ENCODE measurements at regions not wholly inside any gene's neighbourhood (a gene's known extent, or its start where the extent isn't known, plus 50 kb on each side); places are given as distances from the start of the nearest gene placed in this dataset.

DNA sequence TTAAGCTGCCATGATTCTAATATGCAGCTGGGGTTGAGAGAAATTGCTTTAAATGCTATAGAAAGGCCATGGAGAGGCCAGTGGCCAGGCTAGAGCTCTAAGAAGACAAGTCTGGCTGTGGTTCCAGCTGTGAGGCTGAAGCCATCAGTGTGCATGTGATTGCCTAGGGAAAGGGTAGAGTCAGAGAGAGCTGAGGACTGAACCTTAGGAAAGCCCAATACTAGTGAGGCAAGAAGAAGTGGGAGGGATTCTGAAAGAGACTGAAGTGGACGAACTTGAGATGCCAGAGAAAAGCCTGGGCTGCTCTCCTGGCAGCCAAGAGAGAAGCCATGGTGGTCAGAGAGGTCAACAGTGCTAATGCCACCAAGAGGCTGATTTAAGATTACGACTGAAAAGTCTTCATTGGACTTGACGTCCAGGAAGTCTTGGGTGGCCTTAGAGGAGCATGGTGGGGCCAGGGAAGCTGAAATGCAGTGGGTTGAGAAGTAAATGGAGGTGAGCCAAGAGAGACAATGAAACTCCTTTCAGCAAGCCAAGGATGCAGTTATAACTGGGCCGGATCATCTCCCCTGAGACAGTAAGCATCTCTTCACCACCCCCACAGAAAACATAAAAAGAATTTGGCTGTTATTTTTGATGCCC, 133.2 kb downstream of the TMEM174 start:
- no peak for DNase-seq

DNA sequence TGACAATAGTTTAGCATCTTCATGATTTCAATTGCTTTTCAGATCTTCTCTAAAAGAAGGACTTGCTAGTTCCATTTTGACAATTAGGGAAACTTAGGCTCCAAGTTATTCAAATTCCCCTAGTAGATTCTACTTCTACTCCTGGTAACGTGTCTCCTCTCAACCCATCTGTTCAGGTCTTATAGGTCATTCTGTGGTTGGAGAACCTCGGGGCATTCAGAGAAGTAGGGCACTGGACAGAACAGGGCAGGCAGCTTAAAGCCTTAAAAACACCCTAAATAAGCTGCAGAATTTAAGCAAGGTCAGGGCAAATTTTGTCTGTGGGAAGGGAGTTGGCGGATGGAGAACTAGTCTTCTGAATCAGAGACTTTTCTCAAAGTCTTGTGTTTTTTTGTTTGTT, 132.4 kb downstream of the TMEM174 start:
- DNase-seq = no peak

DNA sequence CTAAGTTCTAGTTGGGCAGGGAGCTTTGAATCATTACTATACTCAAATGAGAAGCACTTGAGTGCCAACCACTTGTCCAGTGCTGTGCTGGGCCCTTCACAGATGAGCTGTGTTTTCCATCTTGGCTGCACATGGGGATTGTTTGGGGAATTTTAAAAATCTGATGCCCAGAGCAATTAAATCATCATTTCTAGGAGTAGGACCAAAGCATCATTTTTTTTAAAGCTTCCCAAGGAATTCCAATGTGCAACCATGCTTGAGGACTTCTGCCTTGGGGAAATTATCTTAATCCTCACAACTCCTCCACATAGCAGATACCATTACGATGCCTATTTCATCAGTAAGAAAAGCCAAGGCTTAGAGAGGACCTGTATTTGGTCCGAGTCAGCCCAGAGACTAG, 131.4 kb downstream of the TMEM174 start:
- peak; percentile 58 for DNase-seq

DNA sequence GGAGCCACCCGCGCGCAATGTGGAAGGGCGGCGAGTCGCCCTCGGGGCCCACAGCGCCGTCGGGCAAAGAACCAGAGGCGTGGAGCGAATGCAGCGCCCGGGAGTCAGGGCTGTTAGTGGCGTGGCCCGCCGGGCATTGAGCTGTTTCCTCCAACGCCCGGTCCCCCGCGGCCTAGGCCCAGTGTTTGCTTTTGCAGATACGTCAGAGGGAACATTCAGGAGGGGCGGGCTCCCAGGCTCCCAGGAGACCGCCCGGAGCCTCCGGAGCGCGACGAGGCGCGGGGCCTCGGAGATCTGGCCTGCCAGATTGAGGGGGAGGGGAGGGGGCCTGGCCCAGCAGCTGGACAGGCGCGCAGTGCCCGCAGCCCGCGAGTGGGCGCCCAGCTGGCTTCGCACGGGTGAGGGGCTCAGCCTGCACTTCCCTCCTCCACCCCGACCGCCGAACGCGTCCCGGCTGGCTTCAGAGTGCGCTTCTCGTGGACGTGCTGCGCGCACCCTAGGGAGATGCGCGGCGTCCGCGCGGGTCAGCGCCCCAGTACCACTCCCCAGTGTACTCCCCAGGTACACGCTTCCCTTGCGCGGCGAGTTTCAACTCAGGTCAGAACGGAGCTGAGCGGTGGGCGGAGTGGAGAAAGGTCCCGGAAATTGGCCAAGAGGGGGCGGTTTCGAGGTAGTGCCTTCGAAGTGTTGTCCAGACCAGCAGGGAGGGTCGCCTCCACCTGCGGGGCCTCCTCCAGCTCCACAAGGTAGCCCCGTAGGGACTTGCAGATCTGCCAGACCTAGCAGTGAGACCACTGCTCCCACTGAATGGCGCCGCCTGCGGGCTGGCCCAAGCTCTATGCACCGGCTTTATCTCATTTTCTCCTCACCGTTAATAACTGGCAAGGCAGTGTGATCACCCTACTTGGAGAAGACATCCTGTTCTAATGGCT, 130.4 kb downstream of the TMEM174 start:
- DNase-seq = no peak

DNA sequence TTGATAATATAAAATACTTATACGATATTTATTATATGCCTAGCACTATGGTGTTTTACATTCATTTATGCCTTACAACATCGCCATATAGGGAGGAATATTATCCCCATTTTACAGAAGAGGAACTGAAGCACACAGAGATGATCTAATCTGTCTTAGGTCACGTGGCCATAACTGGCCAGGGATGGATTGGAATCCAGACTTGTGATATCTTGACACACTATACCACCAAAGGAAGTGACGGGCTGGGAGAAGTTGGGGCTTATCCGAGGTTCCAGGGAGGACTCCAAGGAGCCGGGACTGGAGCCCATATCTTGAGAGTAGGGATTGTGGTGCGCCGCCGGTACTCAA, 129.8 kb downstream of the TMEM174 start:
- no peak for DNase-seq

DNA sequence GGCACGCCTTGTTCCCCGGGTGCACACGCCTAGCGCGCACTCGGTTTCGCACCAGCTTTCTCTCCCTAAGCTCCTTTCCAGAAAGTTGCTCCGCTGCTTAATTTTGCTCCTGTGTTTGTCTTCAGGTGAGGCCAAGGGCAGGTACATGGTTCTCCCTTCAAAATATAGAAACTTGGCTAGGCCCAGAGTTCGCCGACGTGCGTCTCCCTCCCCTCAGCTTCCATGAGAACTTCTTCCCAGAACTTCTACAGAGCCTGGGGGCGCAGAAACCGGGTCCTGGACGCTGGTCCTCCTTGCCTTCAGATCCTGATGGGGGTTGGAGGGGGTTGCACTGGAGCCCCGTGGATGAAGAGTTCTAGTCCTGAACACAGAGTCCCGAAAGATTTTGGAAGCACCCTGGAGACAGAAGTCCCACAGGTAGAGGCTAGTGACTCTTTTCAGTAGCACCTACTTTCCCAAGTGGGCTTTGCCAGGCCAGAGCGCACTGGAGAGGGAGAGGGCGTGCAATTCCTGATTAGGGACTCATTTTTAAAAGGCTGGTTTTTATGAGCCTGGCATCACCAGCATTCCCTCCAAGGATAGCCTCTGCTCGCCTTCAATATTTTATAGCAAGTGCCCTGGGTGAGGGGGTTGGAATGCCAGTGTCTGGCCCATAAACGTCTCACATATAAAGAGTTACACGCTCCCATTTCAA, 128.4 kb downstream of the TMEM174 start:
- no peak for DNase-seq

DNA sequence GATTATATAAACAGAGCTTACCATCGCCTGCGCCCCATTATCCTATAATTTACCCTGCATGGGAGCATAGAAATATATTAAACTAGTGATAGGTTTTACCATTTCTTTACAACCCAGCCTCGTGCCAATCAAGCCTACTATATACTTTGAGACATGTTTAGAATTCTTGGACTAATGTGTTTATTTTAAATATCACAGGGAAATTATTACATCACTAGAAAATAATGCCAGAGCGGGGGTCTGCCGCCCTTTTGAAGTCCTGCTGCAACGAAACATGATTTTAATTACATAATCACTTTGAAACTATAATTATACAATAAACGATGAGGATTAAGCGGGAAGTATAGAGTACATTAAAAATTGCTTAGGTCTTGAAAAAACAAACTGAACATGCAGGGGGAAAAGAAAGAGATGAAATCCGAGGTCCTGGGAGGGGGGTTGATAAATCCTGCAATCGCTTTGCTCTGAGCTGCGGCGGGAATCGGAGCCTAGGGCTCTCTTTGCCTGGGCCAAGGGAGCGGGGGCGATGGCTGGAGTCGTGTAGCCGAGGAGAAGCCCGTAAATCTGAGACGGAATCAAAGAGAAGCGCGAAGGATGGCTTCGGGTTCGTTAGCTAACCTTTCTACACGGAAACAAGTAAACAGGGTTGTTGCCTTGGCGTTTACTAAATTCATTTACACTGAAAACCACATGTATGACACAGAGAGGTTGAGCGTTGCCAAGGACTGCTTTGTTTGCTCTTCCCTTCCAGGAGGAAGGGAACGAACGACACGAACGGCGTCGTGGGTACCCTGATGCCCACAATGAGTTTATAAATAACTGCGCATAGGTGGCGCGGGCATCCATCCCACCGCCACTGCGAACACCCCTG, 127.6 kb downstream of the TMEM174 start:
- no peak for DNase-seq

DNA sequence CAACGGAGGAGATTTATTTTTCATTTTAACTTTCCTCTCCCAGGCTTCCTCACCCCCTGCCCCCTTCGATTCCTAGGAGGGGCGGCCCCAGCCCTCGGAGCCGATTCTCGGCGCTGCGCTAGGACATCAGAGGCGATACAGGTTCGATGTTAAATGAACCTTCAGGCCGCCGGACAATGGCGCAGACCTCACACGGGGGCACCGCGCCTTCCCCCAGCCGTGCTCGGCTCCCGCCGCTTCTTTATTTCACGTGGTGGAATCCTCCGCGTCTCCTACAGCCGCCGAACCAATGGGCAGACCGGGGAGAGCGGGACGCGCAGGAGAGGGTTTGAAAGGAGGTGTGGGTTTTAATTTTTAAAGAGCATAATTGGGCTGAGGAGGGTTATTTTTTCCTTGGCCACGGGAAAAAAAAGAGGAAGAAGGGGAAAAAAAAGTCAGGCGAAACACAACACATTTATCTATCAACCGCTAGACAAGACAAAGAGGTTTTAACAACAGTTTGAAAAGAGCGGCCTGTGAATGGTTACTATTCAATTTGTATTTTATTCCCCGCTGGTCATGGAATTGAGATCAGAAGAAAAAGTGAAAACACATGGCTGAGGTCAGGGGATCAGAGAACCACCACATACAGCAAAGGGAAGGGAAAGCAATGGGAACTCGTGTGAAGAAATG, 126.8 kb downstream of the TMEM174 start:
- peak; percentile 78 for DNase-seq

DNA sequence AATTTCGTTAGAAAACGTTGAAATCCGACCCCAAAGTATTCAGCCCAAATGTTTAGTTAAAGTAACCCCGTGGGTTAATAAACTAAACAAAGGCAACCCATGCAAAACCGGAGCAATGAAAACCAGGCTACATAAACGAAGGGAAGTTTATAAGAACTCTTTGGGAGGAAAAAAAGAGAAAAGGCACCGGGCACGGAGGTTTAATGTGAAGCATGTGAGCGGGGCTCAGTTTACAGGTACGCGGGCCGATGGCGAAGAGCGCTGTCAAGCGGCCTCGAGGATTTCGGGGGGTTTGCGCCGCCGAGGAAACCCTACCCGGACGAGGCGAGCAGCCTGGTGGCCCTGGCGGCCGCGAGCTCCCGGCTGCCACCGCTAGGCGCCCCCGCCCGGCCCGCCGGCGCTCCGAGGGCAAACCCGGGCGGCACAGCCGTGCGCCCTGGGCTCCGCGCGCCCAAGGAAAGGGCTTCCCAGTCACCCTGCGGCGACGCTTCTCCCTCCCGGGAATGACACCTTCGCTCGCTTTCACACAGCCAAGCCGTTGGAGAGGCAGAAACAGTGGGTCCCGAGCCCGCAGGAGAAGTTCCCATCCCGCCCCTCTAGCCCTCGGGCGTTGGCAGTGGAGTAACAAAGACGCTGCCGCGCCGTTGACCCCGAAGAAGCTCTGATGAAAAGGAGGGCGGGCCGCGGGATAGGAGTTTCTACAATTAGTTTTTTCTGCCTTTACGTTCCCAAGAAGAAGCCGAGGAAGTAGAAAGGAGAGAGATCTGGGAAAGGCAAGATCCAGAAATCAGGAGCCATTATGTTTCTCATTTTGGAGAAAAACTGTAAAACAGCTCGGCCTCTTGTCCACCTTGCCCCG, 126.0 kb downstream of the TMEM174 start:
- DNase-seq = no peak

DNA sequence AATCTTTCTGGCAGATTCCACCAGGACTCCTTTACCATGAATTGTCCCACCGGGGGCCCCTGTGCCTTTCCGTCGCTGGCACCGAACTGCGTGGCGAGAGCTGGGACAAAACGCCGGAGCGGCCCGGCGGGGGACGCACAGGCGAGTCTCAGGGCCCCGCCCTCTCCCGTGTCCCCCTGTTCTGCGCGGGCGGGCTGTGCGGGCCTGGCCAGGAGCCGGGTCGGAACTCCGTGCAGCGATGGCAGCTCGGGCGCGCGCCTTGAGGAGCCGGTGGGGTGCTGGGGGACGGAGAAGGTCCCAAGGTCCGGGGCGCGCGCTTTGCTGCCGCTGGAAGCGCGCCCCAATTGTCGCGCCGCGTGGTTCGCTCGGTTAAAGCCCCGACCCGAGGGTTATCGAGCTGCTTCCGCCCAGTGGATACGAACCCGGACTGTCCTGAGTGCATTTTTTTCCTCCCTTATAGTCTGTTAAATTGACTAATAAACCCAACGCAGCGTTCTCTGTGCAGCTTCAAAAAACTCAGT, 125.3 kb downstream of the TMEM174 start:
- DNase-seq = no peak

DNA sequence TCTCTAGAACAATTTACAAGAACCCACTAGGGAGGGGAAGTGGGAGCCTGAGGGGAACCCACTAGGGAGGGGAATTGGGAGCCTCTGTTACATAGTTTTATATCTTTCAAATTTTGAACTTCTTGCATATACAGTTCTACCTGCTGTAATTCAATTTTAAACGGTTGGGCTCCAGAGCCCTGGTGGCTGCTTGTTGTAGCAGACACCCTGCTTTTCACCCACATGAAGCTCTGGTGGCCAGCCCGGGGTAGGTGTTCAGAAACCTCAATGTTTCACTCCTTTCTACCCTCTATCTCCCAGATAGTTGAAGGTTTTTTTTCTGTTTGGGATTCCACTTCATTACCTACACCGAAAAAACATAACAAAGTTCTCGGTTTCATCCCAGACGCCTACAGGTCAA, 124.4 kb downstream of the TMEM174 start:
- no peak for DNase-seq

DNA sequence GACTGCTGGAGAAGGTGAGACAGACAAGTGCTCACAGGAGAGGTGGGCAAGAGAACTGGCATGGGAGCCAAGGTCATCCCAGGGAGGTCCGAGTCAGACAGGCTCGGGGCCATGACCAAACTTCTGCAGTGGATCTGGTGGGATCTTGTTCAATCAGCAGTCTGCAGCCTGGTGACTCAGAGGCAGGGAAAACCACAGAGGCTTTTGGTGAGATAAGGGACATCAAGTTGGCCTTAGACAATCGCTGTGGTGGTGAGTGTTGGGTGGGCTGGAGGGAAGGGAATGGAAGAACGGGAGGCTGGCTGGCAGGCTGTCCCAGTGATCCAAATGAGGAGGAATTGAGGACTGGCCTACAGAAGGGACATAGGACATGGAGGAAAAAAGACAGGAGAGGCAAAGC, 123.8 kb downstream of the TMEM174 start:
- peak; percentile 83 for DNase-seq

DNA sequence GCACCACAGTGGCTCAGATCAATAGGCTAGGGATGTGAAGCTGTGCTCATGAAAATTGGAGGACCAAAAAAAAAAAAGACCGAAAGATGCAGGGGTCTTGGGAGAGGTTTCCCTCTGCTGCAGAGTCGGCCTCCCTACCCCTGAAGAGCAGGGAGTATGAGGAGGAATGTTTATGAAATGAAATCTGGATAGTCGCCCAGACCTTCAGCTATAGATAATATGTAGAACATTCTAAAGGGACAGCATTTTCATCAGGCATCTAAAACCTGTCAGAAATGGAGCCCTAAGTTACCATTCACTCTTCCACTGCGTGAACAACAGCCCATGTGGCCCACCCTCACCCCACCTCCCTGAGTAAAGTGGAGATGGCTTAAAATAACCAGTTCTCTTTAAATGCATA, 122.9 kb downstream of the TMEM174 start:
- peak; percentile 78 for DNase-seq

DNA sequence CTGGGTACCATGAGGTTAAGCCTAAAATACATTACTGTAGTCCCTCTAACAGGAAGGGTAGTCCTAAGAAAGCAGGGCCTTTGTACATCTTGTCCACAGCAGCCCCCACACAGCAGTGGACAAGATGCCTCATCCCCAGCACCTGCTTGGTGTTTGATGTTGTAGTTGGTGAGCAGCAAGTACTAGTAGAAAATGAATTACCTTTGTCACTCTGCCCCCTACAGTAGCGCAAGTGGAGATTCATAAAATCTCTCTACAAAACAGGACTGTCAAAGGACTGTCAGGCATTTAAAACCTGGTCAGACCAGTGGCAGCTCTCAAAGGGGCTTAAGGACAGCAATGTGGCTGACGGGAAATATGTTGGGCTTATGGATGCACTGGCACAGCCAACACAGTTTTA, 122.5 kb downstream of the TMEM174 start:
- no peak for DNase-seq

DNA sequence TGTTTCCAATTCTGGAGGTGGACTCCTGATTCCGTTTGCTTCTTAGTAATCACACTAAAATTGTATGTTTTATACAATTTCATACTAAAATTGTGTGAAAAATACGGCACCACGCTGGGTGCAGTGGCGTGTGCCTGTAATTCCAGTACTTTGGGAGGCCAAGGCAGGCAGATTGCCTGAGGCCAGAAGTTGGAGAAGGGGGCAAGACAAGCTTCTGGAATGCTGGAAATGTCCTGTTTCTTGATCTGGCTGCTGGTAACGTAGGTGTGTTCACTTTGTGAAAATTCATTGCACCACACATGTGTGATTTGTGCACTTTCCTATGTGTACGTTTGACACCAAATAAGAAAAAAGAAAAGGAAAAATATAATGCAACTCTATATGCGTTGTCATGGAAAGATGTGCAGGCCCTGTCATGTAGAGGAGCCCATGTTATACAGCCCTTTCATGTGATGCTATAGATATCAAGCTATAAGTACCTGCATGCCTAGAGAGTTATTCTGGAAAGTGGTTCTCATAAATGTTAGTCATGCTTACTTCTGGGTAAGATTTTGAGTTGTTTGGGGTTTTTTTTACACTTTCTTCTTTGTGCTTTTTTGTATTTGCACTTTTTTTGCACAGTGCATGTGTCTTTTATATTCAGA, 119.9 kb downstream of the TMEM174 start:
- no peak for DNase-seq

DNA sequence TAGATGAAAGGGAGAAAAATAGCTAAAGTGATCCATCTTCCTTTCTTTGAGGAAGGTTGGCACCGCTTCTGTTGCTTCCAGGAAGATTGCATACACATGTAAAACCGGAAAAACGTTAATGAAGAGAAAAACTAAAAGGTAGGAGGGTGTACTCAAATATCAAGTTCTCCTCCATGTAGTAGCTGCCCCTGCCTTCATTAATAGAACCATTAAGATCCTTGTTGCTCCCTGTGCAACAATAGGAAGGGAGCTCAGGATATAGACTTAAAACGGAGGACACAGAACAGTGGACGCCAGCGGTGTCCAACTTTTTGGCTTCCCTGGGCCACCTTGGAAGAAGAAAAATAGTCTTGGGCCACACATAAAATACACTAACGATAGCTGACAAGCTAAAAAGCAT, 118.9 kb downstream of the TMEM174 start:
- DNase-seq = no peak

DNA sequence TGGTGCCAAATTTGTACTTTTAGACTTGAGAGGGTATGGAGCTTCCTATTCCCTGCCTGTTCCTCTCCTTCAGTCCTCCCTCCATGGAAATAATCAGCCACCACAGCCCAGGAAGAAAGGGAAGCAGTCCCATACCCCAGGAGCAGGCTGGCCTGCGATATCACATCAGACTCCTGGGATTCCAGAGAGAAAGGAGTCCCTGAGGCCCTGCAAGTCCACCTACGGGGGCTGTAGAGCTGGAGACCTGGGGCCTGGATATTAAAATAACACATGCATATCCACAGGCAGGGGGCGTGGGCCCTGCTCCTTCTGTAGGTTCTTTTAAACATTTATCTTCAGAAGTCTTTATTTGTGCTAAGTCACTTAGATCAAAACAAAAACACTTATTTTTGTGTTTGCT, 117.2 kb downstream of the TMEM174 start:
- DNase-seq = no peak

DNA sequence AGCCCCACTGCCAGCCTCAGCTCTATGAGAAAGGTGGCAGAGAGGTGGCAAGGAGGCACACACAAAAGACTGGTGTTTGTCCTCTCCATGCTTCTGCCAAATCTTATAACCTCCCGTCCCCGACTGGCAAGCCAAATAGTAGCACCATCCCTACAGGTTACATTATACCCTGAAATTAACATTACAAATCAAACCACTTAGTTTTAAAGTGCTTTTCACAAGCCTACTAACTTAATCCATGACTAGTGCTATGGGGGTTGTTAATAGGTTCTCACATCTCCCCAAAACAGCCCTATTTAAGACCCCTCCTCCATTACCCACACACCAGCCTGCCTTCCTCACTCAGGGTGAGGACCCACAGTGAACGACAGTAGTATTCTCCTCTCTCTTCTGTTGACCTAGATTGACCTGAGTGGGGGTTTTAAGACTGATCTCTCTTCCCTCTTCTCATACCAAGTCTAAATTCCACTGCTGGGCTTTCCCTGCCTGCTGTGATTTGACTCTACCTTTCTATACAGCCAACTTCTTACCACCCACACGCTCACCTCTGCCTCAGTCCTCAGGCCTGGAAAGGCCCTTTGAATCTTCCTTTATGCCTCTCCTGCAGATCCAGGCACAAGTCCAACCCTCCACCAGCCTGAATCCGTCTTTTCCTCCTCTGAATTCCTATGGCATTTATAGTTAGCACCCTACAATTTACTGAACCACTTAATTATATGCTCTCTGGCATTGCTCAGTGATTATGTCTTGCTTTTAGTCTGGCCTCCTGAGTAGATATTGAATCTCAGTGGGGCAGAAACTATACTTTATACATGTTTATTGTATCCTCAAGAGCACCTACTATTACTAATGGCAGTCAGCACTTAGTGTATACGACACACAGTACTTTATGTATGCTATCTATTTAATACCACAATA, 116.1 kb downstream of the TMEM174 start:
- no peak for DNase-seq

DNA sequence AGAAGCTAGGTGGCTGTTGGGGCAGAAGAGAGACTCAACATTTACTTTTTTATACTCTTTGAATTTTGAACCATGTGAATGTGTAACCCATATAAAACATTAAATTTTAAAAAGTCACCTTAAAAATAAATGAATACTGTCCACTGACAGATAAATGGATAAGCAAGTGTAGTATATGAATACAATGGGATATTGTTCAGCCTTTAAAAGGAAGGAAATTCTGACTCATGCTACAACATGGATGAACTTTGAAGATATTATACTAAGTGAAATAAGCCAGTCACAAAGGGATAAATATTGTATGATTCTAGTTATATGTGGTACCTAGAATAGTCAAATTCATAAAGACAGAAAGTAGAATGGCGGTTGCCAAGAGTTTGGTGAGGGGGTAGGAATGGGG, 113.9 kb downstream of the TMEM174 start:
- no peak for DNase-seq

All from fibroblast of upper back skin (primary cell).